Endothelial cell (in vitro differentiated cells): ENCODE measurements at regions not wholly inside any gene's neighbourhood (a gene's known extent, or its start where the extent isn't known, plus 50 kb on each side); places are given as distances from the start of the nearest gene placed in this dataset.
A peak's percentile ranks its signal among the peaks of the same experiment; 100 is the strongest.

Source experiments
- DNase-seq: peaks from one replicate; pipeline ENCODE4 v3.0.0; 2021; ENCODE audit warnings: low spot score
- H3K27ac Mint-ChIP-seq: one replicate; pipeline ENCODE4 v1.8.0; 2021; ENCODE audit warnings: mixed read lengths, inconsistent platforms; ENCODE audit not compliant: unreplicated experiment
- H3K27me3 Mint-ChIP-seq: one replicate; pipeline ENCODE4 v1.8.0; 2021; ENCODE audit warnings: mild to moderate bottlenecking, moderate library complexity, mixed read lengths, inconsistent platforms; ENCODE audit not compliant: unreplicated experiment
- H3K36me3 Mint-ChIP-seq: one replicate; pipeline ENCODE4 v1.8.0; 2021; ENCODE audit warnings: mild to moderate bottlenecking, low read depth, mixed read lengths, inconsistent platforms; ENCODE audit not compliant: unreplicated experiment
- H3K4me1 Mint-ChIP-seq: one replicate; pipeline ENCODE4 v1.8.0; 2021; ENCODE audit warnings: mild to moderate bottlenecking, mixed read lengths, inconsistent platforms; ENCODE audit not compliant: unreplicated experiment
- H3K4me3 Mint-ChIP-seq: one replicate; pipeline ENCODE4 v1.8.0; 2021; ENCODE audit warnings: mild to moderate bottlenecking, mixed read lengths, inconsistent platforms; ENCODE audit not compliant: unreplicated experiment
- H3K9me3 Mint-ChIP-seq: one replicate; pipeline ENCODE4 v1.8.0; 2021; ENCODE audit warnings: mixed read lengths, inconsistent platforms; ENCODE audit not compliant: unreplicated experiment
- CTCF ChIP-seq: fragments of 200-600 bp; sonication (generic); IDR thresholded peaks from one replicate; pipeline ENCODE4 v1.5.0; 2021; ENCODE audit warnings: antibody characterized with exemption; ENCODE audit not compliant: unreplicated experiment

- no peak for TF ChIP-seq CTCF
- Mint-ChIP-seq H3K4me1 (peaks cover 10% of the 10 kb centered on the region), H3K9me3 (no peaks in the 10 kb centered on the region), H3K27ac (peak overlapping the region; percentile 90), H3K4me3 (no peak overlapping the region), H3K27me3 (no peaks in the 10 kb centered on the region), H3K36me3 (no peaks in the 10 kb centered on the region)
- peak; percentile 10 for DNase-seq
Observed at GRCh38 chr4:136863756-136864155, 668.5 kb downstream of the PCDH18 start.

- Mint-ChIP-seq H3K27ac (no peak overlapping the region), H3K4me3 (no peak overlapping the region), H3K36me3 (no peaks in the 10 kb centered on the region), H3K9me3 (no peaks in the 10 kb centered on the region), H3K4me1 (peaks cover 13% of the 10 kb centered on the region), H3K27me3 (no peaks in the 10 kb centered on the region)
- no peak for DNase-seq
- no peak for TF ChIP-seq CTCF
Observed at GRCh38 chr4:136862653-136863052, 669.6 kb downstream of the PCDH18 start.

- no peaks in the 10 kb centered on the region for H3K9me3 Mint-ChIP-seq
- no peak for TF ChIP-seq CTCF
- H3K4me3 Mint-ChIP-seq: no peak overlapping the region
- H3K36me3 Mint-ChIP-seq: no peaks in the 10 kb centered on the region
- H3K4me1 Mint-ChIP-seq: peaks cover 26% of the 10 kb centered on the region
- no peak for DNase-seq
- no peaks in the 10 kb centered on the region for H3K27me3 Mint-ChIP-seq
- H3K27ac Mint-ChIP-seq: no peak overlapping the region
Observed at GRCh38 chr4:136861091-136861490, 671.2 kb downstream of the PCDH18 start.

- no peak for TF ChIP-seq CTCF
- Mint-ChIP-seq H3K27me3 (no peaks in the 10 kb centered on the region), H3K27ac (no peak overlapping the region), H3K4me1 (peaks cover 33% of the 10 kb centered on the region), H3K36me3 (no peaks in the 10 kb centered on the region), H3K4me3 (no peak overlapping the region), H3K9me3 (no peaks in the 10 kb centered on the region)
- DNase-seq: no peak
Observed at GRCh38 chr4:136858903-136859302, 673.4 kb downstream of the PCDH18 start.

GRCh38 chr4:136855886-136856285, 676.4 kb downstream of the PCDH18 start:
- peak overlapping the region; percentile 64 for H3K27ac Mint-ChIP-seq
- H3K9me3 Mint-ChIP-seq: no peaks in the 10 kb centered on the region
- H3K4me3 Mint-ChIP-seq: no peak overlapping the region
- no peaks in the 10 kb centered on the region for H3K27me3 Mint-ChIP-seq
- no peak for DNase-seq
- peaks cover 24% of the 10 kb centered on the region for H3K4me1 Mint-ChIP-seq
- no peak for TF ChIP-seq CTCF
- H3K36me3 Mint-ChIP-seq: no peaks in the 10 kb centered on the region
